ENCODE measurements at regions not wholly inside any gene's neighbourhood (a gene's known extent, or its start where the extent isn't known, plus 50 kb on each side); places are given as distances from the start of the nearest gene placed in this dataset.

DNA sequence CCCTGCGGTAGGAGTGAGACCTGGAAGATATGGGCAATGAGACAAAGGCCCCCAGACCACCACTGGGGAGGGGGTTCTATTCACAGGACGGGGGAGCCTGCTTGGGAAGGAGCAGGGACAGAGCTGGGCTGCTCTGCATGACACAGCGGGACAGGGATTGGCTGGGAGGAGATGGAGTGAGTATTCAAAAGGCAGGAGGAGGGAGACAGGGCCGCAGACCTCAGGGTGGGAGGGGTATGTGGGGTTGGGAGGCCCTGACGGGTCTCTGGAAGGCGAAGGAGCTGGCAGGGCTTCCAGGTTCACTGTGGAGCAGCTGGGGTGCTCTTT, 60.8 kb upstream of the RPS6KA2 start:
- no peaks in the 10 kb centered on the region for H3K27me3 ChIP-seq (replicated peaks; ENCODE audit: insufficient read depth)
- DNase-seq (ENCODE audit: low spot score): no peak
- H3K4me3 ChIP-seq: no peak overlapping the region
- WGBS: 55% methylated on average over 6 of the region's 6 CpGs
- TF ChIP-seq POLR2AphosphoS5 (IDR thresholded peaks at IDR 0.05) (no peak), POLR2A (IDR thresholded peaks at IDR 0.05) (no peak)
- TF ChIP-seq, protein P1, sequence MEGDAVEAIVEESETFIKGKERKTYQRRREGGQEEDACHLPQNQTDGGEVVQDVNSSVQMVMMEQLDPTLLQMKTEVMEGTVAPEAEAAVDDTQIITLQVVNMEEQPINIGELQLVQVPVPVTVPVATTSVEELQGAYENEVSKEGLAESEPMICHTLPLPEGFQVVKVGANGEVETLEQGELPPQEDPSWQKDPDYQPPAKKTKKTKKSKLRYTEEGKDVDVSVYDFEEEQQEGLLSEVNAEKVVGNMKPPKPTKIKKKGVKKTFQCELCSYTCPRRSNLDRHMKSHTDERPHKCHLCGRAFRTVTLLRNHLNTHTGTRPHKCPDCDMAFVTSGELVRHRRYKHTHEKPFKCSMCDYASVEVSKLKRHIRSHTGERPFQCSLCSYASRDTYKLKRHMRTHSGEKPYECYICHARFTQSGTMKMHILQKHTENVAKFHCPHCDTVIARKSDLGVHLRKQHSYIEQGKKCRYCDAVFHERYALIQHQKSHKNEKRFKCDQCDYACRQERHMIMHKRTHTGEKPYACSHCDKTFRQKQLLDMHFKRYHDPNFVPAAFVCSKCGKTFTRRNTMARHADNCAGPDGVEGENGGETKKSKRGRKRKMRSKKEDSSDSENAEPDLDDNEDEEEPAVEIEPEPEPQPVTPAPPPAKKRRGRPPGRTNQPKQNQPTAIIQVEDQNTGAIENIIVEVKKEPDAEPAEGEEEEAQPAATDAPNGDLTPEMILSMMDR (IDR thresholded peaks at IDR 0.05): no peak
- no peaks in the 10 kb centered on the region for H3K9me3 ChIP-seq
- intact Hi-C loops (cut with DNase I): no loop called here
- H3K27ac ChIP-seq: no peak overlapping the region
- H3K36me3 ChIP-seq: no peaks in the 10 kb centered on the region
- no peaks in the 10 kb centered on the region for H3K4me1 ChIP-seq (replicated peaks)

DNA sequence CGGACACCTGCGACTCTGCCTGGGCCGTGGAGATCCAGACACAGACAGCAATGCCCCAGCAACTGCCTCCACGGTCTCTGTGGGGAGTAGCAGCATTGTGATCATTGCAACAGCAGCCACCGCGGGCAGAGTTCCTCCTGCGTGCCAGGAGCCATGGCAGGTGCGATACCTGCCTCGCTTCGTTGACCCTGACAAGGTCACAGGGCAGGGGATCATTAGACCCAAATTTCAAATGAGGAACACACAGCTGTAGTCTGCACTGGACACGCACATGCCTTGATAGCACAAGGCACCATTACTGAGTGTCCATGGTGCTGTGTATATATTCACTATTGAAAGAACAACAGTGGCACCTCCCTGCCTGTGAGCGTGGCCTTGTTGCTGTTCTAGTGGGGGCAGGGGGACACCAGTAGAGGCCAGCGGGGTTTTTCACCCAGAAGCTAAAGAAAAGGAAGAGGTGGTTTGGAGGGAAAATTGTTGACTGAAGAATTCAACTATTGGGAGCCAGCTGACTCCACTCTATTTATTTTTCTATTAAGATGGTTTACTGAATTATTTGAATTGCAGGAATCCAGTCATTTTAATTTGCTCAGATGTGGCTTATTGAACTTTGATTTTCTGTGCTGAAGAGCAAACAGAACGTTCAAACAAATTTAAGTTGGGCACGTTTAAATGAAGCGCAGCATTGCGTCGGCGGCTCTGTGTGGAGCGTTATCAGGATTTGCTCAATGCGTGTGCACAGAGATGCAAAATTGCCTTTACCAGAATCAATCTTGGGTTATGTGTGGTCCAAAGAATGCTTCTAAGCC, 60.2 kb upstream of the RPS6KA2 start:
- WGBS: 72% methylated on average over 20 of the region's 21 CpGs
- Histone ChIP-seq H3K9me3 (no peaks in the 10 kb centered on the region), H3K27ac (no peak overlapping the region), H3K27me3 (replicated peaks; ENCODE audit: insufficient read depth) (no peaks in the 10 kb centered on the region), H3K4me3 (no peak overlapping the region), H3K36me3 (no peaks in the 10 kb centered on the region), H3K4me1 (replicated peaks) (no peaks in the 10 kb centered on the region)
- DNase-seq (ENCODE audit: low spot score): no peak
- TF ChIP-seq POLR2A (IDR thresholded peaks at IDR 0.05) (no peak), POLR2AphosphoS5 (IDR thresholded peaks at IDR 0.05) (no peak)
- TF ChIP-seq, protein P1 (IDR thresholded peaks at IDR 0.05): no peak
- intact Hi-C loops (cut with DNase I): no loop called here

DNA sequence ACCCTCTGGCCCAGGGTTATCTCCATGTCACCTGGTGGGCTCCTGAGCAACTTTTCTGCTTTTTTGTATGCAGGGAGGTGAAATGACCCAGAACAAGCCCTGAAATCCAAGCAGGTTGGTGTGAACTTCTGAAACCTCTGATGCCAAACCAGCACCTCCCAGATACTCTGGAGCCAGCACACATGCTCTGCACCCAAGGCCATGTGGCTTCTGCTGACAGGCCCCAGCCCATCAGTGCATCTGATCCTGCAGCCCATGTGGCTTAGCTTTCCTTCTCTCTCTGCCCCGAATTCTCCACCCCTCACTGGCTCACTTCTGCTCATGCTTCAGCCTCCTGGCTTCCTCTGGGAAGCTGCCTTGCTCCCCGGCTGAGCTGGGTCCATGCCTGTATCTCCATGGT, 59.3 kb upstream of the RPS6KA2 start:
- 84% methylated on average over 2 of the region's 2 CpGs for WGBS
- intact Hi-C loops (cut with DNase I): no loop called here
- TF ChIP-seq, protein P1 (IDR thresholded peaks at IDR 0.05): no peak
- TF ChIP-seq POLR2AphosphoS5 (IDR thresholded peaks at IDR 0.05) (no peak), POLR2A (IDR thresholded peaks at IDR 0.05) (no peak)
- DNase-seq (ENCODE audit: low spot score): no peak
- Histone ChIP-seq H3K27ac (no peak overlapping the region), H3K9me3 (no peaks in the 10 kb centered on the region), H3K36me3 (no peaks in the 10 kb centered on the region), H3K4me3 (no peak overlapping the region), H3K4me1 (replicated peaks) (no peaks in the 10 kb centered on the region), H3K27me3 (replicated peaks; ENCODE audit: insufficient read depth) (no peaks in the 10 kb centered on the region)

DNA sequence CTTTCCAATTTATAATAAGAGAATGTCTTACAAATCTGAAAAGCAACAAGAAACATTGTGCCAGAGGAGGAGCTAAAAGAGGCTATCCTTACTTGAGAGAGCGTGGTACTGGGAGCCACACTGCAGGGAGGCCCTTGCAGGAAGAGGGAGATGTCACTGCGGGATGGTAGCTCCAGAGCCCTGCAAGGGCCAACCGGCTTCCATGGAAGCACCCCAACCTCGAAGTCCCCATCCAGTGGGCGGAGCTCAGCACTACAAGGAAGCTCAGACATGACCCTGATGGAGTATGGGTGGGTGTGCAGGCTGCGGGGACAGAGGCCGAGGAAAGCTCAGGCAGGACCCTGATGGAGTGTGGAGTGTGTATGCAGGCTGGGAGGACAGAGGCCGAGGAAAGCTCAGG, 57.8 kb upstream of the RPS6KA2 start:
- Histone ChIP-seq H3K4me3 (no peak overlapping the region), H3K27ac (no peak overlapping the region), H3K36me3 (no peaks in the 10 kb centered on the region), H3K9me3 (no peaks in the 10 kb centered on the region), H3K27me3 (replicated peaks; ENCODE audit: insufficient read depth) (no peaks in the 10 kb centered on the region), H3K4me1 (replicated peaks) (no peaks in the 10 kb centered on the region)
- TF ChIP-seq, protein P1 (IDR thresholded peaks at IDR 0.05): no peak
- TF ChIP-seq POLR2A (IDR thresholded peaks at IDR 0.05) (no peak), POLR2AphosphoS5 (IDR thresholded peaks at IDR 0.05) (no peak)
- DNase-seq (ENCODE audit: low spot score): no peak
- WGBS: 87% methylated on average over 8 of the region's 8 CpGs
- intact Hi-C loops (cut with DNase I): no loop called here

DNA sequence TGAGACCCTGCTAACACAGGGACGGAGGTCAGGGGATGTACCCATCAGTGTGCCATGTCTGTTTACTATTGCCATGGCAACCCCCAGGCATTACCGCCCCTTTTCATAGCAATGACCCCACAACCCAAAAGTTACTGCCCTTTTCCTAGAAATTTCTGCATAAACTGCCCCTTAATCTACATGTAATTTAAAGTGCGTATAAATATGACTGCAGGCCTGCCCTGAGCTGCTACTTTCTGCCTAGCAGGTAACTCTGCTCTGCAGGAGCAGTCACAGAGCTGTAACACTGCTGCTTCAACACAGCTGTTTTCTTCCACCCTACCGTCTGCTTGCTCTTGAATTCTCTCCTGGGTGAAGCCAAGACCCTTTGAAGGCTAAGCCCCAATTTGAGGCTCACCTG, 57.1 kb upstream of the RPS6KA2 start:
- intact Hi-C loops (cut with DNase I): no loop called here

More for the DNA sequence above, 57.1 kb upstream of the RPS6KA2 start:
- WGBS: 92% methylated on average over 4 of the region's 4 CpGs
- no peaks in the 10 kb centered on the region for H3K27me3 ChIP-seq (replicated peaks; ENCODE audit: insufficient read depth)
- H3K27ac ChIP-seq: no peak overlapping the region
- H3K36me3 ChIP-seq: no peaks in the 10 kb centered on the region
- TF ChIP-seq POLR2AphosphoS5 (IDR thresholded peaks at IDR 0.05) (no peak), POLR2A (IDR thresholded peaks at IDR 0.05) (no peak)
- TF ChIP-seq, protein P1 (IDR thresholded peaks at IDR 0.05): no peak
- H3K4me3 ChIP-seq: no peak overlapping the region
- DNase-seq (ENCODE audit: low spot score): no peak
- no peaks in the 10 kb centered on the region for H3K9me3 ChIP-seq
- H3K4me1 ChIP-seq (replicated peaks): no peaks in the 10 kb centered on the region
